ENCODE measurements at regions not wholly inside any gene's neighbourhood (a gene's known extent, or its start where the extent isn't known, plus 50 kb on each side); places are given as distances from the start of the nearest gene placed in this dataset.
"Not testable (repeated sequence)": the region's sequence is repeated elsewhere in the genome, so short reads cannot be mapped to it uniquely, and the experiment has no call there.

- in situ Hi-C loops (cut with HindIII; ENCODE audit: low sequenced_read_pairs): not testable (repeated sequence)
Measured at GRCh38 chr9:104195142-104195541, 101.0 kb downstream of the SMC2 start.

GRCh38 chr9:104200456-104200994 lies 106.4 kb downstream of the SMC2 start:
- in situ Hi-C loops (cut with HindIII; ENCODE audit: low sequenced_read_pairs): no loop called here

GRCh38 chr9:104206766-104207165 lies 112.7 kb downstream of the SMC2 start:
- in situ Hi-C loops (cut with HindIII; ENCODE audit: low sequenced_read_pairs): no loop called here

- in situ Hi-C loops (cut with HindIII; ENCODE audit: low sequenced_read_pairs): no loop called here
Measured at GRCh38 chr9:104209387-104209786, 115.3 kb downstream of the SMC2 start.

GRCh38 chr9:104227108-104227507 lies 133.0 kb downstream of the SMC2 start:
- in situ Hi-C loops (cut with HindIII; ENCODE audit: low sequenced_read_pairs): no loop called here

GRCh38 chr9:104232781-104233341 lies 138.8 kb downstream of the SMC2 start:
- in situ Hi-C loops (cut with HindIII; ENCODE audit: low sequenced_read_pairs): no loop called here

- in situ Hi-C loops (cut with HindIII; ENCODE audit: low sequenced_read_pairs): no loop called here
Measured at GRCh38 chr9:104233366-104233765, 139.3 kb downstream of the SMC2 start.

- in situ Hi-C loops (cut with HindIII; ENCODE audit: low sequenced_read_pairs): not testable (repeated sequence)
Measured at GRCh38 chr9:104234632-104235337, 140.7 kb downstream of the SMC2 start.

GRCh38 chr9:104235347-104236120 lies 141.4 kb downstream of the SMC2 start:
- in situ Hi-C loops (cut with HindIII; ENCODE audit: low sequenced_read_pairs): not testable (repeated sequence)

GRCh38 chr9:104238668-104239067 lies 144.6 kb downstream of the SMC2 start:
- in situ Hi-C loops (cut with HindIII; ENCODE audit: low sequenced_read_pairs): no loop called here

- in situ Hi-C loops (cut with HindIII; ENCODE audit: low sequenced_read_pairs): loop anchor here (5.0 kb wide), 1 partner anchor 86 kb away; no protein-coding TSS in a partner anchor
Measured at GRCh38 chr9:104240890-104241289, 146.8 kb downstream of the SMC2 start.

- in situ Hi-C loops (cut with HindIII; ENCODE audit: low sequenced_read_pairs): no loop called here
Measured at GRCh38 chr9:104245925-104246324, 151.8 kb downstream of the SMC2 start.

GRCh38 chr9:104247899-104248460 lies 153.9 kb downstream of the SMC2 start:
- in situ Hi-C loops (cut with HindIII; ENCODE audit: low sequenced_read_pairs): no loop called here

- in situ Hi-C loops (cut with HindIII; ENCODE audit: low sequenced_read_pairs): no loop called here
Measured at GRCh38 chr9:104256031-104256695, 162.1 kb downstream of the SMC2 start.

GRCh38 chr9:104256696-104257062 lies 162.6 kb downstream of the SMC2 start:
- in situ Hi-C loops (cut with HindIII; ENCODE audit: low sequenced_read_pairs): no loop called here

- in situ Hi-C loops (cut with HindIII; ENCODE audit: low sequenced_read_pairs): no loop called here
Measured at GRCh38 chr9:104258296-104259011, 164.3 kb downstream of the SMC2 start.

GRCh38 chr9:104260004-104260403 lies 165.9 kb downstream of the SMC2 start:
- in situ Hi-C loops (cut with HindIII; ENCODE audit: low sequenced_read_pairs): no loop called here

- in situ Hi-C loops (cut with HindIII; ENCODE audit: low sequenced_read_pairs): no loop called here
Measured at GRCh38 chr9:104263942-104264341, 169.8 kb downstream of the SMC2 start.

- in situ Hi-C loops (cut with HindIII; ENCODE audit: low sequenced_read_pairs): no loop called here
Measured at GRCh38 chr9:104264431-104264830, 170.3 kb downstream of the SMC2 start.

- in situ Hi-C loops (cut with HindIII; ENCODE audit: low sequenced_read_pairs): loop anchor here (5.0 kb wide), 1 partner anchor 33 kb away; no protein-coding TSS in a partner anchor
Measured at GRCh38 chr9:104269374-104269773, 175.3 kb downstream of the SMC2 start.
